GM23338 (cell line): ENCODE measurements at regions not wholly inside any gene's neighbourhood (a gene's known extent, or its start where the extent isn't known, plus 50 kb on each side); places are given as distances from the start of the nearest gene placed in this dataset.

Experiments used
- ATAC-seq: fragments of 200-7000 bp; cut with Tn5 transposase; 3 replicates; pipeline ENCODE4 v1.9.1; 2020
- DNase-seq: peaks from one replicate; pipeline ENCODE4 v3.0.0-alpha.2; 2015; ENCODE audit warnings: low spot score
- H2AFZ ChIP-seq: fragments of 200-600 bp; sonication (generic); 2 replicates; pipeline ENCODE4 v1.8.0; 2016; ENCODE audit warnings: antibody characterized with exemption, mild to moderate bottlenecking, moderate library complexity
- H3F3A ChIP-seq: fragments of 200-600 bp; sonication (generic); replicated peaks from 2 replicates; pipeline ENCODE4 v1.8.0; 2017; ENCODE audit warnings: antibody characterized with exemption, mixed run types, low read depth
- H3K27ac ChIP-seq: fragments of 200-600 bp; sonication (generic); 2 replicates; pipeline ENCODE4 v1.6.1; 2016; ENCODE audit warnings: low read depth
- H3K27me3 ChIP-seq: fragments of 200-600 bp; sonication (generic); 2 replicates; pipeline ENCODE4 v1.8.0; 2016; ENCODE audit warnings: mild to moderate bottlenecking, mixed run types, moderate library complexity; ENCODE audit not compliant: insufficient read depth
- H3K36me3 ChIP-seq: fragments of 200-600 bp; sonication (generic); 2 replicates; pipeline ENCODE4 v1.8.0; 2016; ENCODE audit warnings: mild to moderate bottlenecking; ENCODE audit not compliant: insufficient read depth
- H3K4me1 ChIP-seq: fragments of 200-600 bp; sonication (generic); 2 replicates; pipeline ENCODE4 v1.8.0; 2016; ENCODE audit warnings: mild to moderate bottlenecking, moderate library complexity; ENCODE audit not compliant: insufficient read depth
- H3K4me2 ChIP-seq: fragments of 200-600 bp; sonication (generic); 2 replicates; pipeline ENCODE4 v1.7.1; 2017; ENCODE audit warnings: mixed run types
- H3K4me3 ChIP-seq: fragments of 200-600 bp; sonication (generic); 2 replicates; pipeline ENCODE4 v1.6.1; 2016; ENCODE audit warnings: mixed run types
- H3K79me2 ChIP-seq: fragments of 200-600 bp; sonication (generic); replicated peaks from 2 replicates; pipeline ENCODE4 v1.8.0; 2017; ENCODE audit warnings: mild to moderate bottlenecking; ENCODE audit not compliant: insufficient read depth
- H3K9me2 ChIP-seq: fragments of 200-600 bp; sonication (generic); 2 replicates; pipeline ENCODE4 v1.8.0; 2017; ENCODE audit not compliant: insufficient read depth
- H4K20me1 ChIP-seq: fragments of 200-600 bp; sonication (generic); replicated peaks from 2 replicates; pipeline ENCODE4 v1.8.0; 2017; ENCODE audit warnings: mild to moderate bottlenecking; ENCODE audit not compliant: insufficient read depth
- H3K27ac Mint-ChIP-seq: 2 replicates; pipeline ENCODE4 v1.8.0; 2020; ENCODE audit warnings: inconsistent platforms, mild to moderate bottlenecking, moderate library complexity, mixed read lengths
- H3K27me3 Mint-ChIP-seq: 3 replicates; pipeline ENCODE4 v1.8.0; 2022; ENCODE audit warnings: low read depth, mild to moderate bottlenecking, moderate library complexity, mixed read lengths, inconsistent platforms; ENCODE audit not compliant: insufficient read depth, poor library complexity
- H3K36me3 Mint-ChIP-seq: 3 replicates; pipeline ENCODE4 v1.8.0; 2021; ENCODE audit warnings: low read depth, mild to moderate bottlenecking, inconsistent platforms, moderate library complexity, mixed read lengths
- H3K4me1 Mint-ChIP-seq: 3 replicates; pipeline ENCODE4 v1.8.0; 2020; ENCODE audit warnings: mild to moderate bottlenecking, inconsistent platforms, mixed read lengths
- H3K4me3 Mint-ChIP-seq: 3 replicates; pipeline ENCODE4 v1.8.0; 2021; ENCODE audit warnings: moderate library complexity, mild to moderate bottlenecking, inconsistent platforms, mixed read lengths
- H3K9me3 Mint-ChIP-seq: 3 replicates; pipeline ENCODE4 v1.8.0; 2020; ENCODE audit warnings: moderate library complexity, mild to moderate bottlenecking, inconsistent platforms, mixed read lengths
- CREB1 ChIP-seq: fragments of 250-450 bp; sonication (Bioruptor Pico); IDR thresholded peaks from 2 replicates; pipeline ENCODE4 v1.5.0; 2020; ENCODE audit warnings: low read depth, mild to moderate bottlenecking, moderate library complexity
- CTCF ChIP-seq, 2 experiments: fragments of 200-600 bp in 1 of 2; sonication (generic) in 1 of 2; conservative IDR thresholded peaks; 2 replicates each; pipeline versions ENCODE4 v1.5.1 to v1.6.1; 2016 to 2017; ENCODE audit warnings: antibody characterized with exemption in 2 of 2, low read depth in 2 of 2, mild to moderate bottlenecking in 2 of 2, moderate library complexity in 1 of 2
- EZH2 ChIP-seq: fragments of 200-600 bp; sonication (generic); IDR thresholded peaks from one replicate; pipeline ENCODE4 v1.8.0; 2017; ENCODE audit warnings: antibody characterized with exemption, mild to moderate bottlenecking, low read depth; ENCODE audit not compliant: unreplicated experiment
- EZH2phosphoT487 ChIP-seq: fragments of 200-600 bp; sonication (generic); IDR thresholded peaks from one replicate; pipeline ENCODE4 v1.8.1; 2018; ENCODE audit warnings: antibody characterized with exemption; ENCODE audit not compliant: unreplicated experiment
- JUNB ChIP-seq: IDR thresholded peaks from one replicate; pipeline ENCODE4 v1.6.1; 2016; ENCODE audit warnings: antibody characterized with exemption; ENCODE audit not compliant: unreplicated experiment
- NANOG ChIP-seq: IDR thresholded peaks from 2 replicates; pipeline ENCODE4 v1.6.1; 2016; ENCODE audit warnings: antibody characterized with exemption, borderline replicate concordance
- POLR2AphosphoS5 ChIP-seq: IDR thresholded peaks from 2 replicates; pipeline ENCODE4 v1.6.1; 2016; ENCODE audit warnings: antibody characterized with exemption, low read depth
- STAT1 ChIP-seq: IDR thresholded peaks from one replicate; pipeline ENCODE4 v1.6.1; 2016; ENCODE audit warnings: antibody characterized with exemption; ENCODE audit not compliant: unreplicated experiment
- ZNF114 ChIP-seq: fragments of 250-450 bp; sonication (Bioruptor Pico); IDR thresholded peaks from 2 replicates; pipeline ENCODE4 v1.5.0; 2020; ENCODE audit warnings: mild to moderate bottlenecking, moderate library complexity
- ZNF331 ChIP-seq: fragments of 250-450 bp; sonication (Bioruptor Pico); IDR thresholded peaks from 2 replicates; pipeline ENCODE4 v1.5.0; 2020; ENCODE audit warnings: low read depth, mild to moderate bottlenecking, moderate library complexity
- ZNF462 ChIP-seq: fragments of 250-450 bp; sonication (Bioruptor Pico); IDR thresholded peaks from 2 replicates; pipeline ENCODE4 v1.5.0; 2020; ENCODE audit warnings: mild to moderate bottlenecking, moderate library complexity
- TF ChIP-seq, protein P1 (sequence below): IDR thresholded peaks from one replicate; pipeline ENCODE4 v1.6.1; 2018; ENCODE audit warnings: antibody characterized with exemption; ENCODE audit not compliant: unreplicated experiment
- TF ChIP-seq, protein P2 (sequence below): IDR thresholded peaks from 2 replicates; pipeline ENCODE4 v1.6.1; 2016; ENCODE audit warnings: antibody characterized with exemption

DNA sequence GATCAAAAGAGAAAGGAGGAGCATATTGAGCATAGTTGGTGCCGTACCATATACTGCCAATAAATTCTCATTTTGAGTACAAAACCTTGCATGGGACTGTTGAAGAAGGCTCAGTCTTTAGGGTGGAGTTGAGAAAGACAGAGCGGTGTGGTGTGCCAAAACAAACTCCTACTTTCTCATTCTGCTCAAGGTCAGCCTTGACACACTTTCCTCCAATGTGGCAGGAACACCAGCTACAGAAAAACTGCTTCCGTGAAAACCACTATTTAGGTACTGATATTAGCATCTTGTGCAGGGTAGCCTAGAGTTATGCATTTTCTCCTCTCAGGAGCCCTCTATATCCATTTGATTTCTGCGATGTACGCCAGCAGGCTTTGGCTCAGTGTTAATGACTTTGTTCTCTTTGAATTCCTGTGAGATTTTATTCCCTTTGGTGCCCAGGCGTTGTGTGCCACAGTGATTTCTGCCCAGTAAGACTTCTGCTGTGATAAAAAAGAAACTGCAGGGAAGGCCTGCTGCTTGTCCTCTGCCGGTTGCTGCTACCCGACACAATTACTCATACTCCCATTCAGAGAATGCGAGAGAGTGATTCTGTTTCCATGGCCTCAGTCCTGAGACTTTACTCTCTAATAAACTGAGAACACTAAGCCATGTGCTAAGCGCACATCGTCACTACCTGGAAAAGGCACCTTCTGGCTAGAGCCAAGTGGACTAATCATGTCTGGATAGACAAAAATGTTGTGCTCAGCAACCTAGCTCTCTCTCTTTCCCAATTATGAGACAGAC lies 88.3 kb upstream of the MDM1 start (continued):
- no peak for TF ChIP-seq STAT1
- no peak for TF ChIP-seq ZNF331 (CRISPR knock-in tag)
- no peak for TF ChIP-seq POLR2AphosphoS5
- no peak for TF ChIP-seq CREB1 (CRISPR knock-in tag)
- TF ChIP-seq JUNB, result no peak
- TF ChIP-seq NANOG, result no peak
- TF ChIP-seq EZH2, result no peak

- Histone ChIP-seq H3K4me3 (no peak overlapping the region), H4K20me1 (no peaks in the 10 kb centered on the region), H3K79me2 (no peaks in the 10 kb centered on the region), H3K4me1 (peaks cover 7% of the 10 kb centered on the region; the same call in 1 of the 2 replicates), H3K4me2 (no peak overlapping the region), H3F3A (no peaks in the 10 kb centered on the region), H3K36me3 (no peaks in the 10 kb centered on the region), H3K27ac (no peak overlapping the region), H2AFZ (no peak overlapping the region), H3K27me3 (no peaks in the 10 kb centered on the region), H3K9me2 (no peaks in the 10 kb centered on the region)
- ATAC-seq (no peak), DNase-seq (no peak)
- Mint-ChIP-seq H3K36me3 (no peaks in the 10 kb centered on the region), H3K27ac (no peak overlapping the region), H3K4me3 (no peak overlapping the region), H3K4me1 (peaks cover 17% of the 10 kb centered on the region), H3K27me3 (peaks cover 5% of the 10 kb centered on the region), H3K9me3 (peaks cover 7% of the 10 kb centered on the region)
- no peak for TF ChIP-seq EZH2phosphoT487
- TF ChIP-seq, protein P1, sequence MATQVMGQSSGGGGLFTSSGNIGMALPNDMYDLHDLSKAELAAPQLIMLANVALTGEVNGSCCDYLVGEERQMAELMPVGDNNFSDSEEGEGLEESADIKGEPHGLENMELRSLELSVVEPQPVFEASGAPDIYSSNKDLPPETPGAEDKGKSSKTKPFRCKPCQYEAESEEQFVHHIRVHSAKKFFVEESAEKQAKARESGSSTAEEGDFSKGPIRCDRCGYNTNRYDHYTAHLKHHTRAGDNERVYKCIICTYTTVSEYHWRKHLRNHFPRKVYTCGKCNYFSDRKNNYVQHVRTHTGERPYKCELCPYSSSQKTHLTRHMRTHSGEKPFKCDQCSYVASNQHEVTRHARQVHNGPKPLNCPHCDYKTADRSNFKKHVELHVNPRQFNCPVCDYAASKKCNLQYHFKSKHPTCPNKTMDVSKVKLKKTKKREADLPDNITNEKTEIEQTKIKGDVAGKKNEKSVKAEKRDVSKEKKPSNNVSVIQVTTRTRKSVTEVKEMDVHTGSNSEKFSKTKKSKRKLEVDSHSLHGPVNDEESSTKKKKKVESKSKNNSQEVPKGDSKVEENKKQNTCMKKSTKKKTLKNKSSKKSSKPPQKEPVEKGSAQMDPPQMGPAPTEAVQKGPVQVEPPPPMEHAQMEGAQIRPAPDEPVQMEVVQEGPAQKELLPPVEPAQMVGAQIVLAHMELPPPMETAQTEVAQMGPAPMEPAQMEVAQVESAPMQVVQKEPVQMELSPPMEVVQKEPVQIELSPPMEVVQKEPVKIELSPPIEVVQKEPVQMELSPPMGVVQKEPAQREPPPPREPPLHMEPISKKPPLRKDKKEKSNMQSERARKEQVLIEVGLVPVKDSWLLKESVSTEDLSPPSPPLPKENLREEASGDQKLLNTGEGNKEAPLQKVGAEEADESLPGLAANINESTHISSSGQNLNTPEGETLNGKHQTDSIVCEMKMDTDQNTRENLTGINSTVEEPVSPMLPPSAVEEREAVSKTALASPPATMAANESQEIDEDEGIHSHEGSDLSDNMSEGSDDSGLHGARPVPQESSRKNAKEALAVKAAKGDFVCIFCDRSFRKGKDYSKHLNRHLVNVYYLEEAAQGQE, result no peak
- no peak for TF ChIP-seq ZNF114 (CRISPR knock-in tag)
- TF ChIP-seq, protein P2, sequence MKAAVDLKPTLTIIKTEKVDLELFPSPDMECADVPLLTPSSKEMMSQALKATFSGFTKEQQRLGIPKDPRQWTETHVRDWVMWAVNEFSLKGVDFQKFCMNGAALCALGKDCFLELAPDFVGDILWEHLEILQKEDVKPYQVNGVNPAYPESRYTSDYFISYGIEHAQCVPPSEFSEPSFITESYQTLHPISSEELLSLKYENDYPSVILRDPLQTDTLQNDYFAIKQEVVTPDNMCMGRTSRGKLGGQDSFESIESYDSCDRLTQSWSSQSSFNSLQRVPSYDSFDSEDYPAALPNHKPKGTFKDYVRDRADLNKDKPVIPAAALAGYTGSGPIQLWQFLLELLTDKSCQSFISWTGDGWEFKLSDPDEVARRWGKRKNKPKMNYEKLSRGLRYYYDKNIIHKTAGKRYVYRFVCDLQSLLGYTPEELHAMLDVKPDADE, result no peak
- no peak for TF ChIP-seq ZNF462 (CRISPR knock-in tag)
- TF ChIP-seq CTCF (conservative IDR thresholded peaks at IDR 0.05; ENCODE audit: low read depth in 2 of 2), result no peak
- no peak for TF ChIP-seq NANOG
- TF ChIP-seq STAT1, result no peak
- no peak for TF ChIP-seq POLR2AphosphoS5
Measured at GRCh38 chr12:68422159-68422558, 90.0 kb upstream of the MDM1 start.
